HepG2 (cell line): ENCODE measurements at regions not wholly inside any gene's neighbourhood (a gene's known extent, or its start where the extent isn't known, plus 50 kb on each side); places are given as distances from the start of the nearest gene placed in this dataset.
A peak's percentile ranks its signal among the peaks of the same experiment; 100 is the strongest.

Experiments used
- ATAC-seq: fragments of 200-7000 bp; cut with Tn5 transposase; 3 replicates; pipeline ENCODE4 v1.9.1; 2020; ENCODE audit warnings: mild to moderate bottlenecking, moderate library complexity
- BruUV-seq: library from RNA; stranded (reverse); fragments of 400-500 nt; replicated peaks from 2 replicates; lab custom pipeline; 2021; lab: Mats Ljungman, UMichigan
- CTCF ChIA-PET: fragments of 300-600 bp; formaldehyde crosslinking; extraction: SDS; loops from one replicate; lab custom pipeline; 2021; ENCODE audit warnings: low total read pairs, inconsistent platforms, low intra/inter-chr PET ratio; lab: Yijun Ruan, JAX
- POLR2A ChIA-PET: fragments of 350-600 bp; sonication (Branson Sonifier 250); formaldehyde crosslinking; loops from one replicate; lab custom pipeline; 2020; ENCODE audit warnings: antibody characterized with exemption, inconsistent platforms; lab: Yijun Ruan, JAX
- DNase-seq: peaks from one replicate; pipeline ENCODE4 v3.0.0-alpha.2; 2015; ENCODE audit warnings: low spot score
- FAIRE-seq: peaks from 3 replicates; lab custom pipeline; 2011; peaks lifted over from hg19 to GRCh38; lab: Jason Lieb, UNC
- H2AFZ ChIP-seq: one replicate; pipeline ENCODE4 v1.6.1; 2011; ENCODE audit warnings: low read length, inconsistent platforms
- H3K27ac ChIP-seq: fragments of 300-600 bp; 3 replicates; pipeline ENCODE4 v1.8.0; 2011; ENCODE audit warnings: mixed run types, mild to moderate bottlenecking, mixed read lengths, low read length, inconsistent platforms; ENCODE audit not compliant: insufficient read depth; ENCODE audit errors: extremely low read length
- H3K27me3 ChIP-seq, 2 experiments: fragments of 200-600 bp in 1 of 2; 2 replicates in 1 of 2; 3 replicates in 1 of 2; pipeline versions ENCODE4 v1.6.0 to v1.8.0; 2011; ENCODE audit warnings: low read length in 2 of 2, mild to moderate bottlenecking in 2 of 2, moderate library complexity in 2 of 2, inconsistent platforms in 1 of 2; ENCODE audit not compliant: insufficient read depth in 2 of 2, control insufficient read depth in 1 of 2
- H3K36me3 ChIP-seq, 2 experiments: fragments of 200-600 bp in 1 of 2; replicated peaks in 1 of 2; 2 replicates in 1 of 2; 3 replicates in 1 of 2; pipeline versions ENCODE4 v1.5.1 to v1.8.0; 2011; ENCODE audit warnings: low read length in 2 of 2, inconsistent platforms in 1 of 2; ENCODE audit not compliant: insufficient read depth in 2 of 2, control insufficient read depth in 1 of 2
- H3K4me1 ChIP-seq: 2 replicates; pipeline ENCODE4 v1.5.1; 2012; ENCODE audit warnings: low read length, inconsistent platforms; ENCODE audit not compliant: insufficient read depth
- H3K4me2 ChIP-seq: 2 replicates; pipeline ENCODE4 v1.6.0; 2011; ENCODE audit warnings: low read depth, low read length, inconsistent platforms
- H3K4me3 ChIP-seq, 3 experiments: fragments of 200-600 bp in 1 of 3; sonication (generic), shearing (Covaris generic) in 1 of 3; replicated peaks in 1 of 3; 2 replicates each; pipeline ENCODE4 v1.5.1; 2011 to 2016; ENCODE audit warnings: low read length in 3 of 3, inconsistent platforms in 2 of 3, low read depth in 2 of 3, mild to moderate bottlenecking in 2 of 3, control low read depth in 1 of 3, mixed read lengths in 1 of 3; ENCODE audit not compliant: insufficient read depth in 1 of 3
- H3K79me2 ChIP-seq: one replicate; pipeline ENCODE4 v1.6.1; 2011; ENCODE audit warnings: low read length, inconsistent platforms; ENCODE audit not compliant: insufficient read depth
- H3K9ac ChIP-seq: 2 replicates; pipeline ENCODE4 v1.6.0; 2011; ENCODE audit warnings: mild to moderate bottlenecking, low read depth, low read length, inconsistent platforms; ENCODE audit not compliant: insufficient read depth
- H3K9me3 ChIP-seq: 2 replicates; pipeline ENCODE4 v1.5.1; 2012; ENCODE audit warnings: mild to moderate bottlenecking, low read length
- H4K20me1 ChIP-seq: 2 replicates; pipeline ENCODE4 v1.6.0; 2011; ENCODE audit warnings: inconsistent platforms, mild to moderate bottlenecking, low read length, moderate library complexity; ENCODE audit not compliant: insufficient read depth
- POLR2AphosphoS2 ChIP-seq: IDR thresholded peaks from 2 replicates; pipeline ENCODE4 v1.6.1; 2011; ENCODE audit warnings: low read depth, low read length, improper control_type of control experiment
- SIN3B ChIP-seq: fragments of 150-350 bp; IDR thresholded peaks from 2 replicates; pipeline ENCODE4 v1.6.1; 2014; ENCODE audit warnings: low read length
- SMAD1 ChIP-seq: sonication (generic); formaldehyde crosslinking; IDR thresholded peaks from 2 replicates; pipeline ENCODE4 v1.4.0; 2020; ENCODE audit warnings: missing genetic modification reagents, low read depth, mild to moderate bottlenecking, borderline replicate concordance
- ZBTB43 ChIP-seq: sonication (generic); formaldehyde crosslinking; conservative IDR thresholded peaks from 2 replicates; pipeline ENCODE4 v1.4.0; 2020; ENCODE audit warnings: missing genetic modification reagents
- ZC3H13 ChIP-seq: sonication (generic); formaldehyde crosslinking; IDR thresholded peaks from 2 replicates; pipeline ENCODE4 v1.8.1; 2023; ENCODE audit warnings: mild to moderate bottlenecking, missing genetic modification reagents, moderate library complexity
- ZKSCAN8 ChIP-seq: IDR thresholded peaks from 2 replicates; pipeline ENCODE4 v1.6.1; 2016; ENCODE audit warnings: borderline replicate concordance, missing genetic modification reagents, missing compliant biosample characterization
- ZSCAN21 ChIP-seq: sonication (generic); formaldehyde crosslinking; IDR thresholded peaks from 2 replicates; pipeline ENCODE4 v1.8.0; 2022; ENCODE audit warnings: mild to moderate bottlenecking, missing genetic modification reagents, moderate library complexity, borderline replicate concordance
- WGBS: methylation state at CpG from one replicate; pipeline ENCODE4 v1.1.6; 2017; ENCODE audit warnings: low lambda C conversion rate; 5-methylcytosine and 5-hydroxymethylcytosine counted together
- in situ Hi-C: cut with HindIII; loops from 2 replicates; pipeline ENCODE4 v1.10.0; 2017; ENCODE audit warnings: low pct_unique_long_range_greater_than_20kb; ENCODE audit not compliant: extremely low pct_ligation_motif_present
- intact Hi-C: fragments of 100-400 bp; cut with micrococcal nuclease; formaldehyde crosslinking; loops from one replicate; pipeline ENCODE4 v1.10.0; 2022; ENCODE audit not compliant: unreplicated experiment
- TF ChIP-seq, protein P1 (sequence below): fragments of 450-650 bp; IDR thresholded peaks from 2 replicates; pipeline ENCODE4 v1.6.1; 2016
- TF ChIP-seq, protein P2 (sequence below): IDR thresholded peaks from 2 replicates; pipeline ENCODE4 v1.6.1; 2016

DNA sequence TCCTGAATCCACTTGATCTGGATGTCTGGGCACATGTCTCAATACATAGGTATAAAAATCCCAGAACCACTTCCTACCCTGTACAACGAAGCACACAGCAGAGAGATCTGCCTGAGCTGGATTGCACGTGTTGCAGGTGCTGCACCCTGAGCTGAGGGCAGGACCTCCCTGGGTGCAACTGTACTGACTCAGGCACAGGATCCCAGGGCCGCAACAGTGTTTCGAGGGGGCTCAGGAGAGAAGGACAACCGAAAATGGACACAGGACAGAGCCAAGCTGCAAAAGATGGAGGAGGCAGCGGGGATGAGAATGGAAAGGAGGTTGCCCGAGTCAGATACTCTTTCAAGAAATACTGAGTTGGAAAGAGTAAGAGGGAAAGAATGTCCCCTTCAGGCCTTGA, 354.1 kb downstream of the EIPR1 start:
- CTCF ChIA-PET: no interaction called here
- H3K9ac ChIP-seq: no peak overlapping the region
- no TSS peak for BruUV-seq
- DNase-seq (no peak), ATAC-seq (no peak; the same call in 2 of the 3 replicates)
- H4K20me1 ChIP-seq: no peaks in the 10 kb centered on the region
- intact Hi-C loops: no loop called here
- no peak overlapping the region for H3K4me2 ChIP-seq
- WGBS: 2% methylated on average over 7 of the region's 7 CpGs
- no peaks in the 10 kb centered on the region for H3K36me3 ChIP-seq
- TF ChIP-seq, protein P1, sequence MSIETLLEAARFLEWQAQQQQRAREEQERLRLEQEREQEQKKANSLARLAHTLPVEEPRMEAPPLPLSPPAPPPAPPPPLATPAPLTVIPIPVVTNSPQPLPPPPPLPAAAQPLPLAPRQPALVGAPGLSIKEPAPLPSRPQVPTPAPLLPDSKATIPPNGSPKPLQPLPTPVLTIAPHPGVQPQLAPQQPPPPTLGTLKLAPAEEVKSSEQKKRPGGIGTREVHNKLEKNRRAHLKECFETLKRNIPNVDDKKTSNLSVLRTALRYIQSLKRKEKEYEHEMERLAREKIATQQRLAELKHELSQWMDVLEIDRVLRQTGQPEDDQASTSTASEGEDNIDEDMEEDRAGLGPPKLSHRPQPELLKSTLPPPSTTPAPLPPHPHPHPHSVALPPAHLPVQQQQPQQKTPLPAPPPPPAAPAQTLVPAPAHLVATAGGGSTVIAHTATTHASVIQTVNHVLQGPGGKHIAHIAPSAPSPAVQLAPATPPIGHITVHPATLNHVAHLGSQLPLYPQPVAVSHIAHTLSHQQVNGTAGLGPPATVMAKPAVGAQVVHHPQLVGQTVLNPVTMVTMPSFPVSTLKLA: 0 out of 2 replicates have a peak, but pooled peaks have one; percentile 10
- no peak for TF ChIP-seq POLR2AphosphoS2
- TF ChIP-seq ZBTB43: no peak
- TF ChIP-seq, all 625 proteins: peak for 1
- Histone ChIP-seq H3K9me3 (no peaks in the 10 kb centered on the region), H2AFZ (no peak overlapping the region), H3K27me3 (peaks cover 0 to 31% of the 10 kb centered on the region in 2 experiments; a peak in 3 of 5 replicates), H3K27ac (no peak overlapping the region), H3K4me3 (no peak overlapping the region), H3K79me2 (no peaks in the 10 kb centered on the region), H3K4me1 (no peaks in the 10 kb centered on the region)
- no peak for FAIRE-seq
- POLR2A ChIA-PET: no interaction called here
- in situ Hi-C loops: no loop called here

GRCh38 chr2:3022841-3023372, 354.7 kb downstream of the EIPR1 start:
- Histone ChIP-seq H3K4me3 (no peak overlapping the region), H3K36me3 (no peaks in the 10 kb centered on the region), H4K20me1 (no peaks in the 10 kb centered on the region), H3K79me2 (no peaks in the 10 kb centered on the region), H2AFZ (no peak overlapping the region), H3K4me1 (no peaks in the 10 kb centered on the region), H3K27ac (no peak overlapping the region), H3K9ac (no peak overlapping the region), H3K4me2 (no peak overlapping the region), H3K9me3 (no peaks in the 10 kb centered on the region), H3K27me3 (peaks cover 0 to 31% of the 10 kb centered on the region in 2 experiments; a peak in 3 of 5 replicates)
- TF ChIP-seq SMAD1 (CRISPR knock-in tag): no peak
- TF ChIP-seq SIN3B: no peak
- no peak for TF ChIP-seq ZC3H13 (CRISPR knock-in tag)
- TF ChIP-seq, protein P2, sequence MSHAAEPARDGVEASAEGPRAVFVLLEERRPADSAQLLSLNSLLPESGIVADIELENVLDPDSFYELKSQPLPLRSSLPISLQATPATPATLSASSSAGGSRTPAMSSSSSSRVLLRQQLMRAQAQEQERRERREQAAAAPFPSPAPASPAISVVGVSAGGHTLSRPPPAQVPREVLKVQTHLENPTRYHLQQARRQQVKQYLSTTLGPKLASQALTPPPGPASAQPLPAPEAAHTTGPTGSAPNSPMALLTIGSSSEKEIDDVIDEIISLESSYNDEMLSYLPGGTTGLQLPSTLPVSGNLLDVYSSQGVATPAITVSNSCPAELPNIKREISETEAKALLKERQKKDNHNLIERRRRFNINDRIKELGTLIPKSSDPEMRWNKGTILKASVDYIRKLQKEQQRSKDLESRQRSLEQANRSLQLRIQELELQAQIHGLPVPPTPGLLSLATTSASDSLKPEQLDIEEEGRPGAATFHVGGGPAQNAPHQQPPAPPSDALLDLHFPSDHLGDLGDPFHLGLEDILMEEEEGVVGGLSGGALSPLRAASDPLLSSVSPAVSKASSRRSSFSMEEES (CRISPR knock-in tag): no peak
- TF ChIP-seq ZKSCAN8: no peak
- no peak for TF ChIP-seq ZSCAN21
- no TSS peak for BruUV-seq
- ATAC-seq (no peak), DNase-seq (no peak), FAIRE-seq (no peak)
- in situ Hi-C loops: no loop called here
- intact Hi-C loops: no loop called here
- ChIA-PET POLR2A (no interaction called here), CTCF (no interaction called here)
- WGBS: 14% methylated on average over 9 of the region's 9 CpGs
